ENCODE measurements at regions not wholly inside any gene's neighbourhood (a gene's known extent, or its start where the extent isn't known, plus 50 kb on each side); places are given as distances from the start of the nearest gene placed in this dataset.

GRCh38 chr6:40794586-40794985, 207.4 kb upstream of the LRFN2 start:
- TF ChIP-seq EZH2 (IDR thresholded peaks at IDR 0.05; ENCODE audit: insufficient read depth, low read length) (no peak), CTCF (IDR thresholded peaks at IDR 0.05; ENCODE audit: insufficient read depth, low read depth, low read length) (no peak)

All from astrocyte (in vitro differentiated cells and primary cell).